Endothelial cell of umbilical vein (primary cell): ENCODE measurements at regions not wholly inside any gene's neighbourhood (a gene's known extent, or its start where the extent isn't known, plus 50 kb on each side); places are given as distances from the start of the nearest gene placed in this dataset.

Experiments used
- BruUV-seq: library from RNA; stranded (reverse); fragments of 400-500 nt; replicated peaks from 2 replicates; lab custom pipeline; 2021; lab: Mats Ljungman, UMichigan
- CTCF ChIA-PET: fragments of 300-600, 350-600 bp; sonication (Branson Sonifier 250); formaldehyde crosslinking; loops from one replicate; lab custom pipeline; 2021; ENCODE audit warnings: antibody characterized with exemption, inconsistent platforms; lab: Charles Lee
- POLR2A ChIA-PET: fragments of 300-600, 350-600 bp; sonication (Branson Sonifier 250); formaldehyde crosslinking; loops from one replicate; lab custom pipeline; 2021; ENCODE audit warnings: antibody characterized with exemption, inconsistent platforms; lab: Charles Lee
- DNase-seq: peaks from one replicate; pipeline ENCODE4 v3.0.0-alpha.2; 2011; ENCODE audit warnings: low read depth, low spot score
- FAIRE-seq: peaks from 2 replicates; lab custom pipeline; 2011; peaks lifted over from hg19 to GRCh38; lab: Jason Lieb, UNC
- H2AFZ ChIP-seq: 2 replicates; pipeline ENCODE4 v1.6.0; 2012; ENCODE audit warnings: low read depth, low read length, control low read depth, inconsistent platforms
- H3K27ac ChIP-seq: 2 replicates; pipeline ENCODE4 v1.5.1; 2011; ENCODE audit warnings: low read depth, mild to moderate bottlenecking, control low read depth, low read length, moderate library complexity; ENCODE audit not compliant: insufficient read depth
- H3K27me3 ChIP-seq, 2 experiments: 2 replicates each; pipeline versions ENCODE4 v1.6.0 to v1.6.1; 2011; ENCODE audit warnings: low read length in 2 of 2, mixed read lengths in 1 of 2; ENCODE audit not compliant: control insufficient read depth in 2 of 2, insufficient read depth in 2 of 2
- H3K36me3 ChIP-seq, 2 experiments: 2 replicates in 1 of 2; 3 replicates in 1 of 2; pipeline ENCODE4 v1.5.1; 2011; ENCODE audit warnings: low read length in 2 of 2, mild to moderate bottlenecking in 1 of 2, moderate library complexity in 1 of 2; ENCODE audit not compliant: control insufficient read depth in 2 of 2, insufficient read depth in 2 of 2; ENCODE audit errors: extremely low read depth in 1 of 2
- H3K4me1 ChIP-seq: 3 replicates; pipeline ENCODE4 v1.5.1; 2011; ENCODE audit warnings: mild to moderate bottlenecking, low read length; ENCODE audit not compliant: control insufficient read depth, insufficient read depth; ENCODE audit errors: extremely low read depth
- H3K4me2 ChIP-seq: 2 replicates; pipeline ENCODE4 v1.6.1; 2011; ENCODE audit warnings: low read length, control low read depth, mixed read lengths; ENCODE audit not compliant: insufficient read depth
- H3K4me3 ChIP-seq, 3 experiments: fragments of 200-600 bp in 1 of 3; sonication (generic), shearing (Covaris generic) in 1 of 3; replicated peaks in 1 of 3; 2 replicates each; pipeline ENCODE4 v1.5.1; 2011 to 2016; ENCODE audit warnings: control low read depth in 3 of 3, low read length in 3 of 3, mild to moderate bottlenecking in 2 of 3, inconsistent platforms in 1 of 3, low read depth in 1 of 3, moderate library complexity in 1 of 3; ENCODE audit not compliant: insufficient read depth in 1 of 3
- H3K79me2 ChIP-seq: 2 replicates; pipeline ENCODE4 v1.6.0; 2012; ENCODE audit warnings: low read length, inconsistent platforms; ENCODE audit not compliant: control insufficient read depth, insufficient read depth
- H3K9ac ChIP-seq: replicated peaks from 2 replicates; pipeline ENCODE3; 2011; ENCODE audit warnings: low read length, control low read depth; ENCODE audit not compliant: insufficient read depth; ENCODE audit errors: extremely low read depth
- H3K9me1 ChIP-seq: replicated peaks from 3 replicates; pipeline ENCODE4 v1.6.0; 2011; ENCODE audit warnings: mild to moderate bottlenecking, low read length; ENCODE audit not compliant: control insufficient read depth, insufficient read depth; ENCODE audit errors: extremely low read depth
- H3K9me3 ChIP-seq: replicated peaks from 2 replicates; pipeline ENCODE4 v1.5.1; 2012; ENCODE audit warnings: low read length, inconsistent platforms; ENCODE audit not compliant: control insufficient read depth, insufficient read depth
- H4K20me1 ChIP-seq: replicated peaks from 2 replicates; pipeline ENCODE3; 2011; ENCODE audit warnings: mild to moderate bottlenecking, low read length; ENCODE audit not compliant: control insufficient read depth, insufficient read depth; ENCODE audit errors: extremely low read depth
- FOS ChIP-seq: IDR thresholded peaks from 2 replicates; pipeline ENCODE4 v1.6.1; 2011; ENCODE audit warnings: mild to moderate bottlenecking, low read length, moderate library complexity, borderline replicate concordance; ENCODE audit not compliant: insufficient read depth
- GATA2 ChIP-seq: IDR thresholded peaks from 2 replicates; pipeline ENCODE4 v1.7.0; 2011; ENCODE audit warnings: low read depth, mild to moderate bottlenecking, moderate library complexity, mixed read lengths, low read length; ENCODE audit not compliant: insufficient read length, insufficient read depth
- MYC ChIP-seq: IDR thresholded peaks from one replicate; pipeline ENCODE4 v1.6.1; 2011; ENCODE audit warnings: mild to moderate bottlenecking, low read depth, low read length
- POLR2A ChIP-seq: IDR thresholded peaks from 2 replicates; pipeline ENCODE4 v1.6.1; 2012; ENCODE audit warnings: low read depth, mild to moderate bottlenecking, control low read depth, low read length
- POLR2AphosphoS5 ChIP-seq: IDR thresholded peaks from 2 replicates; pipeline ENCODE4 v1.6.1; 2012; ENCODE audit warnings: low read depth, mild to moderate bottlenecking, control low read depth, low read length, moderate library complexity; ENCODE audit not compliant: insufficient read depth
- dilution Hi-C: fragments of 300-500 bp; cut with MboI; formaldehyde crosslinking; loops from one replicate; pipeline ENCODE4 v1.15.0; 2019; ENCODE audit warnings: low sequenced_read_pairs; ENCODE audit not compliant: extremely low pct_ligation_motif_present
- intact Hi-C: fragments of 100-400 bp; cut with micrococcal nuclease; formaldehyde crosslinking; loops from one replicate; pipeline ENCODE4 v1.10.0; 2022
- TF ChIP-seq, protein P1 (sequence below): IDR thresholded peaks from 2 replicates; pipeline ENCODE4 v1.6.1; 2011; ENCODE audit not compliant: insufficient read depth, insufficient read length

DNA sequence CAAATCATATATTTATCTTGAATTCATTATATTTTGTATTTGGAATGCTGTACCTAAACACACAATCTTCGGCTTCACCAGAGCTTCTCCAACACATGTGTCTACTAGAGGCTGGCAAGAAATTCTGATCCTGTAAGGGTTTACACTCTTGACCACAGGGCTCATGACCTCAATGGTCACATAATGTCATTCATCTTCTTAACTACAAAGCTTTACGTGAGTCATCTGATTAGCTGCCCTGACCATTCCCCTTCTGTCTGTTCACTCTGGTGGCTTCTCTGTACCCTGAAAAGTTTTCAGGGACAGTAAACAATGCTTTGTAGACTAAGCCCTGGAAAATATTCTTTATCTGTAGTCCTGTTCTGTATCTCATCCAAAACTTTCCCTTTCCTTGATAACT, 423.9 kb downstream of the CMPK2 start:
- POLR2A ChIA-PET: no interaction called here
- no peaks in the 10 kb centered on the region for H3K9me1 ChIP-seq
- intact Hi-C loops (no loop called here), dilution Hi-C loops (no loop called here)
- H3K4me3 ChIP-seq: no peak overlapping the region
- H3K9ac ChIP-seq: no peak overlapping the region
- DNase-seq: no peak
- H3K27me3 ChIP-seq: no peaks in the 10 kb centered on the region
- no peaks in the 10 kb centered on the region for H3K79me2 ChIP-seq
- no peak overlapping the region for H3K27ac ChIP-seq
- H3K4me1 ChIP-seq: no peaks in the 10 kb centered on the region
- TF ChIP-seq, protein P1, sequence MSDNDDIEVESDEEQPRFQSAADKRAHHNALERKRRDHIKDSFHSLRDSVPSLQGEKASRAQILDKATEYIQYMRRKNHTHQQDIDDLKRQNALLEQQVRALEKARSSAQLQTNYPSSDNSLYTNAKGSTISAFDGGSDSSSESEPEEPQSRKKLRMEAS: no peak
- BruUV-seq: no TSS peak
- H2AFZ ChIP-seq: no peak overlapping the region
- CTCF ChIA-PET: no interaction called here
- peaks cover 8% of the 10 kb centered on the region for H3K9me3 ChIP-seq
- H3K36me3 ChIP-seq: no peaks in the 10 kb centered on the region
- H4K20me1 ChIP-seq: no peaks in the 10 kb centered on the region
- H3K4me2 ChIP-seq: no peak overlapping the region
- FAIRE-seq: no peak

- Histone ChIP-seq H3K9ac (no peak overlapping the region), H3K27ac (no peak overlapping the region), H4K20me1 (no peaks in the 10 kb centered on the region), H2AFZ (no peak overlapping the region), H3K4me1 (no peaks in the 10 kb centered on the region), H3K27me3 (no peaks in the 10 kb centered on the region), H3K9me3 (peaks cover 8% of the 10 kb centered on the region), H3K9me1 (no peaks in the 10 kb centered on the region), H3K36me3 (no peaks in the 10 kb centered on the region), H3K79me2 (no peaks in the 10 kb centered on the region), H3K4me2 (no peak overlapping the region), H3K4me3 (no peak overlapping the region)
- no TSS peak for BruUV-seq
- ChIA-PET CTCF (no interaction called here), POLR2A (no interaction called here)
- FAIRE-seq (no peak), DNase-seq (no peak)
- dilution Hi-C loops (no loop called here), intact Hi-C loops (no loop called here)
- TF ChIP-seq FOS (no peak), POLR2AphosphoS5 (no peak), MYC (no peak), GATA2 (no peak), POLR2A (no peak)
- TF ChIP-seq, protein P1: no peak
Measured at GRCh38 chr2:6442252-6442985, 423.3 kb downstream of the CMPK2 start.
